HepG2 (cell line): ENCODE measurements at regions not wholly inside any gene's neighbourhood (a gene's known extent, or its start where the extent isn't known, plus 50 kb on each side); places are given as distances from the start of the nearest gene placed in this dataset.

Source experiments
- DNMT3B ChIP-seq: conservative IDR thresholded peaks from 2 replicates; pipeline ENCODE4 v1.6.1; 2016; ENCODE audit warnings: missing biosample characterization, control low read depth
- ETS1 ChIP-seq: sonication (generic); formaldehyde crosslinking; IDR thresholded peaks from 2 replicates; pipeline ENCODE4 v1.4.0; 2020; ENCODE audit warnings: missing genetic modification reagents
- FOXJ3 ChIP-seq: sonication (generic); formaldehyde crosslinking; IDR thresholded peaks from 2 replicates; pipeline ENCODE4 v1.4.0; 2020; ENCODE audit warnings: missing genetic modification reagents, mild to moderate bottlenecking, borderline replicate concordance
- HNRNPUL1 ChIP-seq: fragments of 200-400 bp; formaldehyde crosslinking; IDR thresholded peaks from 2 replicates; pipeline ENCODE4 v1.6.1; 2017; ENCODE audit warnings: low read depth, mild to moderate bottlenecking, low read length, moderate library complexity
- IKZF1 ChIP-seq: fragments of 450-650 bp; IDR thresholded peaks from 2 replicates; pipeline ENCODE4 v1.7.1; 2016
- NFIB ChIP-seq: sonication (generic); formaldehyde crosslinking; IDR thresholded peaks from 2 replicates; pipeline ENCODE4 v1.9.0; 2021; ENCODE audit warnings: missing genetic modification reagents, mild to moderate bottlenecking, borderline replicate concordance
- NPAS2 ChIP-seq: sonication (generic); formaldehyde crosslinking; IDR thresholded peaks from 2 replicates; pipeline ENCODE4 v1.8.0; 2022; ENCODE audit warnings: mild to moderate bottlenecking, missing genetic modification reagents, borderline replicate concordance
- RFXANK ChIP-seq: IDR thresholded peaks from 2 replicates; pipeline ENCODE4 v1.6.1; 2016
- YEATS2 ChIP-seq: sonication (generic); formaldehyde crosslinking; IDR thresholded peaks from 2 replicates; pipeline ENCODE4 v1.4.0; 2020; ENCODE audit warnings: missing genetic modification reagents, borderline replicate concordance
- ZNF205 ChIP-seq: IDR thresholded peaks from 2 replicates; pipeline ENCODE4 v1.6.1; 2018; ENCODE audit warnings: missing biosample characterization, missing genetic modification reagents
- ZNF207 ChIP-seq: fragments of 450-650 bp; IDR thresholded peaks from 2 replicates; pipeline ENCODE4 v1.6.1; 2016; ENCODE audit warnings: antibody characterized with exemption, borderline replicate concordance
- ZNF280D ChIP-seq: sonication (generic); formaldehyde crosslinking; IDR thresholded peaks from 2 replicates; pipeline ENCODE4 v1.5.1; 2020; ENCODE audit warnings: mild to moderate bottlenecking, missing genetic modification reagents
- ZNF460 ChIP-seq: sonication (generic); formaldehyde crosslinking; IDR thresholded peaks from 2 replicates; pipeline ENCODE4 v1.5.1; 2020; ENCODE audit warnings: missing genetic modification reagents, mild to moderate bottlenecking, borderline replicate concordance
- ZNF574 ChIP-seq: sonication (generic); formaldehyde crosslinking; IDR thresholded peaks from 2 replicates; pipeline ENCODE4 v1.4.0; 2020; ENCODE audit warnings: missing genetic modification reagents
- ZNF674 ChIP-seq: sonication (generic); formaldehyde crosslinking; IDR thresholded peaks from 2 replicates; pipeline ENCODE4 v1.5.0; 2020; ENCODE audit warnings: low read depth, mild to moderate bottlenecking, missing genetic modification reagents
- ZSCAN31 ChIP-seq: sonication (generic); formaldehyde crosslinking; IDR thresholded peaks from 2 replicates; pipeline ENCODE4 v1.5.0; 2020; ENCODE audit warnings: low read depth, mild to moderate bottlenecking, missing genetic modification reagents
- TF ChIP-seq, protein P1 (sequence below): sonication (generic); formaldehyde crosslinking; IDR thresholded peaks from 2 replicates; pipeline ENCODE4 v1.5.1; 2020; ENCODE audit warnings: mild to moderate bottlenecking, missing genetic modification reagents, borderline replicate concordance
- TF ChIP-seq, protein P2 (sequence below): sonication (generic); formaldehyde crosslinking; IDR thresholded peaks from 2 replicates; pipeline ENCODE4 v1.4.0; 2020; ENCODE audit warnings: missing genetic modification reagents
- TF ChIP-seq, protein P3 (sequence below): sonication (generic); formaldehyde crosslinking; IDR thresholded peaks from 2 replicates; pipeline ENCODE4 v1.4.0; 2020; ENCODE audit warnings: mild to moderate bottlenecking, missing genetic modification reagents

GRCh38 chr19:37317403-37318209 lies 53.3 kb upstream of the ZNF527 start (continued):
- TF ChIP-seq, protein P1, sequence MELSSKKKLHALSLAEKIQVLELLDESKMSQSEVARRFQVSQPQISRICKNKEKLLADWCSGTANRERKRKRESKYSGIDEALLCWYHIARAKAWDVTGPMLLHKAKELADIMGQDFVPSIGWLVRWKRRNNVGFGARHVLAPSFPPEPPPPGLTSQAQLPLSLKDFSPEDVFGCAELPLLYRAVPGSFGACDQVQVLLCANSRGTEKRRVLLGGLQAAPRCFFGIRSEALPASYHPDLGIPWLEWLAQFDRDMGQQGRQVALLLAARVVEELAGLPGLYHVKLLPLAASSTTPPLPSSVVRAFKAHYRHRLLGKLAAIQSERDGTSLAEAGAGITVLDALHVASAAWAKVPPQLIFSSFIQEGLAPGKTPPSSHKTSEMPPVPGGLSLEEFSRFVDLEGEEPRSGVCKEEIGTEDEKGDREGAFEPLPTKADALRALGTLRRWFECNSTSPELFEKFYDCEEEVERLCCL (CRISPR knock-in tag): no peak
- TF ChIP-seq ZNF207 (no peak), YEATS2 (peak; percentile 55; the same call in 1 of the 2 replicates), RFXANK (CRISPR knock-in tag) (no peak), IKZF1 (no peak), ZNF205 (no peak), FOXJ3 (CRISPR knock-in tag) (no peak), ZNF460 (CRISPR knock-in tag) (no peak), ZNF280D (no peak), NFIB (no peak), ETS1 (CRISPR knock-in tag) (no peak), ZNF674 (CRISPR knock-in tag) (no peak), DNMT3B (no peak), NPAS2 (CRISPR knock-in tag) (no peak), ZNF574 (CRISPR knock-in tag) (peak; percentile 86), ZSCAN31 (CRISPR knock-in tag) (no peak), HNRNPUL1 (no peak)
- TF ChIP-seq, protein P2, sequence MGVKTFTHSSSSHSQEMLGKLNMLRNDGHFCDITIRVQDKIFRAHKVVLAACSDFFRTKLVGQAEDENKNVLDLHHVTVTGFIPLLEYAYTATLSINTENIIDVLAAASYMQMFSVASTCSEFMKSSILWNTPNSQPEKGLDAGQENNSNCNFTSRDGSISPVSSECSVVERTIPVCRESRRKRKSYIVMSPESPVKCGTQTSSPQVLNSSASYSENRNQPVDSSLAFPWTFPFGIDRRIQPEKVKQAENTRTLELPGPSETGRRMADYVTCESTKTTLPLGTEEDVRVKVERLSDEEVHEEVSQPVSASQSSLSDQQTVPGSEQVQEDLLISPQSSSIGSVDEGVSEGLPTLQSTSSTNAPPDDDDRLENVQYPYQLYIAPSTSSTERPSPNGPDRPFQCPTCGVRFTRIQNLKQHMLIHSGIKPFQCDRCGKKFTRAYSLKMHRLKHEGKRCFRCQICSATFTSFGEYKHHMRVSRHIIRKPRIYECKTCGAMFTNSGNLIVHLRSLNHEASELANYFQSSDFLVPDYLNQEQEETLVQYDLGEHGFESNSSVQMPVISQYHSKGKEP (CRISPR knock-in tag): no peak
- TF ChIP-seq, protein P3, sequence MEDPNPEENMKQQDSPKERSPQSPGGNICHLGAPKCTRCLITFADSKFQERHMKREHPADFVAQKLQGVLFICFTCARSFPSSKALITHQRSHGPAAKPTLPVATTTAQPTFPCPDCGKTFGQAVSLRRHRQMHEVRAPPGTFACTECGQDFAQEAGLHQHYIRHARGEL (CRISPR knock-in tag): no peak
